Trophoblast cell (in vitro differentiated cells and primary cell): ENCODE measurements at regions not wholly inside any gene's neighbourhood (a gene's known extent, or its start where the extent isn't known, plus 50 kb on each side); places are given as distances from the start of the nearest gene placed in this dataset.
"Not testable (repeated sequence)": the region's sequence is repeated elsewhere in the genome, so short reads cannot be mapped to it uniquely, and the experiment has no call there.

Source experiments
- DNase-seq, 2 donors: peaks; one replicate each; pipeline ENCODE4 v3.0.0-alpha.2; 2016
- H2AFZ ChIP-seq: 2 replicates; pipeline ENCODE4 v1.6.1; 2013; ENCODE audit warnings: low read length, moderate library complexity, mild to moderate bottlenecking; ENCODE audit not compliant: insufficient read depth, poor library complexity
- H2AK5ac ChIP-seq: 2 replicates; pipeline ENCODE4 v1.6.1; 2013; ENCODE audit warnings: mild to moderate bottlenecking, low read length
- H2BK120ac ChIP-seq: 2 replicates; pipeline ENCODE4 v1.6.1; 2013; ENCODE audit warnings: low read length, mild to moderate bottlenecking, moderate library complexity; ENCODE audit not compliant: insufficient read depth, poor library complexity
- H2BK12ac ChIP-seq: 2 replicates; pipeline ENCODE4 v1.6.1; 2013; ENCODE audit warnings: mild to moderate bottlenecking, low read length, moderate library complexity
- H2BK5ac ChIP-seq: 2 replicates; pipeline ENCODE4 v1.6.1; 2013; ENCODE audit warnings: low read length, low read depth, moderate library complexity, mild to moderate bottlenecking; ENCODE audit not compliant: poor library complexity
- H3K14ac ChIP-seq: 2 replicates; pipeline ENCODE4 v1.6.1; 2013; ENCODE audit warnings: mild to moderate bottlenecking, low read length
- H3K18ac ChIP-seq: 2 replicates; pipeline ENCODE4 v1.6.1; 2013; ENCODE audit warnings: mild to moderate bottlenecking, low read length
- H3K23ac ChIP-seq: 2 replicates; pipeline ENCODE4 v1.6.1; 2013; ENCODE audit warnings: low read length
- H3K27ac ChIP-seq: 2 replicates; pipeline ENCODE4 v1.5.1; 2013; ENCODE audit warnings: low read depth, mild to moderate bottlenecking, inconsistent platforms, low read length, moderate library complexity
- H3K27me3 ChIP-seq: 2 replicates; pipeline ENCODE4 v1.6.1; 2013; ENCODE audit warnings: inconsistent platforms, mild to moderate bottlenecking, low read length, moderate library complexity; ENCODE audit not compliant: insufficient read depth
- H3K36me3 ChIP-seq, 2 experiments: 1 replicate in 1 of 2; 2 replicates in 1 of 2; pipeline ENCODE4 v1.6.1; 2013; ENCODE audit warnings: low read length in 2 of 2, mild to moderate bottlenecking in 2 of 2, moderate library complexity in 1 of 2; ENCODE audit not compliant: insufficient read depth in 2 of 2, control insufficient read depth in 1 of 2
- H3K4ac ChIP-seq: 2 replicates; pipeline ENCODE4 v1.6.1; 2013; ENCODE audit warnings: low read depth, mild to moderate bottlenecking, low read length, moderate library complexity
- H3K4me1 ChIP-seq, 2 experiments: 1 replicate in 1 of 2; 2 replicates in 1 of 2; pipeline ENCODE4 v1.6.1; 2013; ENCODE audit warnings: low read length in 2 of 2, mild to moderate bottlenecking in 2 of 2, moderate library complexity in 1 of 2; ENCODE audit not compliant: insufficient read depth in 2 of 2, control insufficient read depth in 1 of 2
- H3K4me2 ChIP-seq: 2 replicates; pipeline ENCODE4 v1.6.1; 2013; ENCODE audit warnings: inconsistent platforms, mild to moderate bottlenecking, low read length, moderate library complexity
- H3K4me3 ChIP-seq: 2 replicates; pipeline ENCODE4 v1.5.1; 2013; ENCODE audit warnings: mild to moderate bottlenecking, low read depth, low read length, inconsistent platforms
- H3K79me1 ChIP-seq: one replicate; pipeline ENCODE4 v1.6.1; 2013; ENCODE audit warnings: low read length
- H3K79me2 ChIP-seq: 2 replicates; pipeline ENCODE4 v1.6.1; 2013; ENCODE audit warnings: low read length, mild to moderate bottlenecking; ENCODE audit not compliant: control insufficient read depth, insufficient read depth, poor library complexity
- H3K9ac ChIP-seq: 2 replicates; pipeline ENCODE4 v1.6.1; 2013; ENCODE audit warnings: mild to moderate bottlenecking, low read length
- H3K9me3 ChIP-seq: 2 replicates; pipeline ENCODE4 v1.6.1; 2013; ENCODE audit warnings: low read depth, mild to moderate bottlenecking, control low read depth, inconsistent platforms, low read length; ENCODE audit not compliant: insufficient read depth
- H4K12ac ChIP-seq: 2 replicates; pipeline ENCODE4 v1.6.1; 2013; ENCODE audit warnings: low read depth, mild to moderate bottlenecking, low read length, moderate library complexity
- H4K8ac ChIP-seq: 2 replicates; pipeline ENCODE4 v1.6.1; 2013; ENCODE audit warnings: low read depth, mild to moderate bottlenecking, low read length, moderate library complexity
- H4K91ac ChIP-seq: one replicate; pipeline ENCODE4 v1.6.1; 2013; ENCODE audit warnings: low read depth, mild to moderate bottlenecking, low read length, moderate library complexity
- WGBS: extraction: QIAGEN DNeasy Blood & Tissue Kit; methylation state at CpG from one replicate; pipeline ENCODE4 v1.1.7; 2013; ENCODE audit warnings: missing lambda C conversion rate; ENCODE audit not compliant: insufficient read length, insufficient coverage; ENCODE audit errors: extremely low coverage; 5-methylcytosine and 5-hydroxymethylcytosine counted together

GRCh38 chr6:140376209-140376608 lies 1001.8 kb upstream of the CITED2 start:
- Histone ChIP-seq H3K4me2 (no peak overlapping the region), H4K91ac (no peak overlapping the region), H2BK12ac (no peak overlapping the region)

GRCh38 chr6:140373728-140374127 lies 999.3 kb upstream of the CITED2 start:
- H3K4me2 ChIP-seq, H4K12ac ChIP-seq, H2BK12ac ChIP-seq, H3K79me2 ChIP-seq, H2AK5ac ChIP-seq, H3K27ac ChIP-seq, H3K18ac ChIP-seq, H3K79me1 ChIP-seq, H3K27me3 ChIP-seq, H3K36me3 ChIP-seq, H3K14ac ChIP-seq, H2BK120ac ChIP-seq, H3K9me3 ChIP-seq, H4K91ac ChIP-seq, DNase-seq, H2BK5ac ChIP-seq, H3K23ac ChIP-seq, H3K4ac ChIP-seq, H3K4me1 ChIP-seq, H2AFZ ChIP-seq, H3K4me3 ChIP-seq, H4K8ac ChIP-seq, H3K9ac ChIP-seq: not testable (repeated sequence)
- no CpG with 5 or more reads among the region's 24 CpGs for WGBS

More at GRCh38 chr6:140376209-140376608, 1001.8 kb upstream of the CITED2 start:
- no peak overlapping the region for H3K4me3 ChIP-seq
- H4K12ac ChIP-seq: no peak overlapping the region
- no peaks in the 10 kb centered on the region for H3K79me2 ChIP-seq
- no peak overlapping the region for H3K9ac ChIP-seq
- H3K18ac ChIP-seq: no peak overlapping the region
- no peak for DNase-seq
- H2AFZ ChIP-seq: no peak overlapping the region
- no peaks in the 10 kb centered on the region for H3K79me1 ChIP-seq
- no peak overlapping the region for H3K4ac ChIP-seq
- no peak overlapping the region for H3K27ac ChIP-seq
- H3K36me3 ChIP-seq: no peaks in the 10 kb centered on the region
- no peaks in the 10 kb centered on the region for H3K4me1 ChIP-seq
- H3K9me3 ChIP-seq: no peaks in the 10 kb centered on the region
- no peak overlapping the region for H2BK120ac ChIP-seq
- H2BK5ac ChIP-seq: no peak overlapping the region
- no peaks in the 10 kb centered on the region for H3K27me3 ChIP-seq
- H3K23ac ChIP-seq: no peak overlapping the region
- no peak overlapping the region for H3K14ac ChIP-seq
- no peak overlapping the region for H2AK5ac ChIP-seq
- H4K8ac ChIP-seq: no peak overlapping the region

GRCh38 chr6:140372064-140372463 lies 997.6 kb upstream of the CITED2 start:
- Histone ChIP-seq H2BK120ac (no peak overlapping the region), H4K8ac (no peak overlapping the region), H3K9me3 (no peaks in the 10 kb centered on the region), H3K4ac (no peak overlapping the region), H3K4me1 (no peaks in the 10 kb centered on the region), H3K23ac (no peak overlapping the region), H3K79me1 (no peaks in the 10 kb centered on the region), H3K18ac (no peak overlapping the region), H2AFZ (no peak overlapping the region), H3K36me3 (no peaks in the 10 kb centered on the region), H3K14ac (no peak overlapping the region), H3K9ac (no peak overlapping the region), H3K27ac (no peak overlapping the region), H3K79me2 (no peaks in the 10 kb centered on the region), H2BK12ac (no peak overlapping the region), H2BK5ac (no peak overlapping the region), H3K4me2 (no peak overlapping the region), H2AK5ac (no peak overlapping the region), H3K27me3 (no peaks in the 10 kb centered on the region), H4K91ac (no peak overlapping the region), H3K4me3 (no peak overlapping the region), H4K12ac (no peak overlapping the region)
- no peak for DNase-seq
- WGBS: no CpG with 5 or more reads among the region's 4 CpGs

- Histone ChIP-seq H2AK5ac (no peak overlapping the region), H3K4me3 (no peak overlapping the region), H3K27ac (no peak overlapping the region), H2BK120ac (no peak overlapping the region), H3K27me3 (no peaks in the 10 kb centered on the region), H3K14ac (no peak overlapping the region), H3K9me3 (no peaks in the 10 kb centered on the region), H3K4me2 (no peak overlapping the region), H3K79me1 (no peaks in the 10 kb centered on the region), H2BK5ac (no peak overlapping the region), H2AFZ (no peak overlapping the region), H3K9ac (no peak overlapping the region), H4K8ac (no peak overlapping the region), H2BK12ac (no peak overlapping the region), H3K4ac (no peak overlapping the region), H3K79me2 (no peaks in the 10 kb centered on the region), H3K18ac (no peak overlapping the region), H3K23ac (no peak overlapping the region), H4K12ac (no peak overlapping the region), H3K36me3 (no peaks in the 10 kb centered on the region), H3K4me1 (peaks cover 0 to 2% of the 10 kb centered on the region in 2 experiments), H4K91ac (no peak overlapping the region)
- no CpG with 5 or more reads among the region's 2 CpGs for WGBS
- no peak for DNase-seq
Observed at GRCh38 chr6:140370976-140371870, 996.8 kb upstream of the CITED2 start.
